ENCODE measurements at regions not wholly inside any gene's neighbourhood (a gene's known extent, or its start where the extent isn't known, plus 50 kb on each side); places are given as distances from the start of the nearest gene placed in this dataset.

DNA sequence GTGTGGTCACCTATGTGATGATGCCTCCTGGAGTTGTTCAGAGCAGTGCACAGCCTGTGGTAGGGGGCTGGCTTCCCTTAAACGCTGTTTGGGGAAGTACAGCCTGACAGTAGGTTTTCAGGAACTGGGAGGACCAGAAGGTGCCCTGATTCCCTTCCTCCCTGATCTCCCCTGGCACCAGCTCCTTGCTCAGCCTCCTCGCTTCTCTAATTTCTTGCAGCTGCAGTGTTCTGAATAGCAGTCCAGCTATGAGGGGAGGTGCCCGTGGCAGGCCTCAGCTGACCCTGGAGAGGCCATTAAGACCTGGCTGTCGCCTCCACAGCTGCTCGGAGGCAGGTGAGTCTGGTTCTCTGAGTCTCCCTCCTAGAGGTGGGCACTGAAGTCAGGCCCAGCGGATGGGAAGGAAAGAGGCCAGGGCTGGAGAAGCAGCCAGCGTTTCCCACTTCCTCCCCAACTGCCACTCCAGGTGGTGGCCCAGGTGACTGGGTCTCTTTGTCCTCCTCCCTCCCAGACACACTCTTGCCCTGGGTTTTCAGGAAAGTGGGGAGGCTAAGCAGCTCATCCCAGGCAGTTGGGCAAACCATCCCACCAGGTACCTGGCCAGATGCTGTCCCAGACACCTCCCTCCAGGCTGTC lies 52.0 kb upstream of the RPL11 start:
- dilution Hi-C loops (cut with HindIII; ENCODE audit: low sequenced_read_pairs, unreplicated experiment), result no loop called here
- no peak overlapping the region for H3K4me2 ChIP-seq (ENCODE audit: low read depth, low read length)
- no peak overlapping the region for H4K91ac ChIP-seq (ENCODE audit: insufficient read depth, low read depth, low read length)
- no peaks in the 10 kb centered on the region for H3K9me3 ChIP-seq (ENCODE audit: control insufficient read depth, insufficient read depth, low read length)
- peaks cover 7% of the 10 kb centered on the region for H3K27me3 ChIP-seq (ENCODE audit: control insufficient read depth, insufficient read depth, low read length)
- POLR2A ChIA-PET (ENCODE audit: unreplicated experiment), result no interaction called here
- BruUV-seq (replicated peaks), result no TSS peak
- no peaks in the 10 kb centered on the region for H3K36me3 ChIP-seq (ENCODE audit: control insufficient read depth, insufficient read depth, low read length)
- no peak overlapping the region for H3K56ac ChIP-seq (ENCODE audit: extremely low read depth, insufficient read depth, low read length)
- H3K9me1 ChIP-seq (ENCODE audit: insufficient read depth, low read length), result peaks cover 3% of the 10 kb centered on the region
- H3K18ac ChIP-seq (ENCODE audit: low read depth, low read length), result no peak overlapping the region
- intact Hi-C loops (cut with micrococcal nuclease), result loop anchor here (10.0 kb wide), 1 partner anchor 665 kb away; the partner anchor contains the start of gene LACTBL1
- no peak overlapping the region for H4K8ac ChIP-seq (ENCODE audit: low read depth in 2 of 2, low read length in 2 of 2)
- no peak overlapping the region for H2BK120ac ChIP-seq (ENCODE audit: low read depth, low read length)
- H3K4me1 ChIP-seq (ENCODE audit: control insufficient read depth, insufficient read depth, low read length), result peaks cover 3% of the 10 kb centered on the region
- CTCF ChIA-PET, result interaction anchor here (6.4 kb wide), 1 partner anchor 95 kb away, joined by 49 read pairs; no protein-coding TSS in a partner anchor
- in situ Hi-C loops (cut with MboI; ENCODE audit: low sequenced_read_pairs), result loop anchor here (5.0 to 25.0 kb wide), 2 partner anchors 92 to 652 kb away; no protein-coding TSS in a partner anchor
- H3K27ac ChIP-seq (ENCODE audit: insufficient read depth, low read length), result no peak overlapping the region
- H2BK20ac ChIP-seq (ENCODE audit: low read depth, low read length), result no peak overlapping the region
- H2AK5ac ChIP-seq (ENCODE audit: low read depth, low read length), result no peak overlapping the region
- no peak overlapping the region for H2BK5ac ChIP-seq (ENCODE audit: low read depth, low read length, poor library complexity, severe bottlenecking)
- H3K9ac ChIP-seq (ENCODE audit: low read depth, low read length), result no peak overlapping the region
- H3K23ac ChIP-seq (ENCODE audit: low read depth, low read length), result no peak overlapping the region
- ATAC-seq (ENCODE audit: low read depth) (no peak), DNase-seq (no peak)
- WGBS, 2 experiments (ENCODE audit: extremely low coverage in 2 of 2, insufficient read length in 1 of 2), result no CpG with 5 or more reads among the region's 7 CpGs
- no peak overlapping the region for H3K4ac ChIP-seq (ENCODE audit: low read depth, low read length)
- H3K14ac ChIP-seq (replicated peaks; ENCODE audit: low read depth, low read length), result no peak overlapping the region
- H3K79me1 ChIP-seq (ENCODE audit: low read depth in 1 of 2, low read length in 2 of 2), result peaks cover 1 to 20% of the 10 kb centered on the region in 2 experiments; a peak in 3 of 4 replicates
- no peak overlapping the region for H2BK15ac ChIP-seq (ENCODE audit: low read depth, low read length)
- TF ChIP-seq NFE2L2 (IDR thresholded peaks at IDR 0.05; ENCODE audit: low read depth, low read length), result no peak
- TF ChIP-seq RCOR1 (IDR thresholded peaks at IDR 0.05; ENCODE audit: insufficient replicate concordance, low read length), result no peak
- TF ChIP-seq SMC3 (IDR thresholded peaks at IDR 0.05; ENCODE audit: low read depth, low read length), result no peak
- no peak for TF ChIP-seq POLR2A (IDR thresholded peaks at IDR 0.05; ENCODE audit: low read depth, low read length)
- no peak for TF ChIP-seq CEBPB (IDR thresholded peaks at IDR 0.05; ENCODE audit: low read depth, low read length)
- TF ChIP-seq RFX5 (IDR thresholded peaks at IDR 0.05; ENCODE audit: low read depth, low read length), result no peak
- no peak overlapping the region for H3K4me3 ChIP-seq (ENCODE audit: insufficient read depth, low read depth, low read length)
- H2AFZ ChIP-seq (replicated peaks; ENCODE audit: low read length, poor library complexity), result no peak overlapping the region
- H4K5ac ChIP-seq (ENCODE audit: low read depth, low read length), result no peak overlapping the region
- no peak overlapping the region for H2AK9ac ChIP-seq (replicated peaks; ENCODE audit: low read depth, low read length, poor library complexity)
- no peaks in the 10 kb centered on the region for H4K20me1 ChIP-seq (ENCODE audit: insufficient read depth, low read length)
